ENCODE measurements at regions not wholly inside any gene's neighbourhood (a gene's known extent, or its start where the extent isn't known, plus 50 kb on each side); places are given as distances from the start of the nearest gene placed in this dataset.

- no peaks in the 10 kb centered on the region for H3K27me3 ChIP-seq (ENCODE audit: control insufficient read depth, insufficient read depth, low read length)
- ChIA-PET POLR2A (no interaction called here), CTCF (no interaction called here)
- DNase-seq (ENCODE audit: low read depth, low spot score) (no peak), ATAC-seq (no peak)
- intact Hi-C loops (cut with micrococcal nuclease; ENCODE audit: unreplicated experiment) (no loop called here), in situ Hi-C loops (cut with HindIII; ENCODE audit: low pct_unique_long_range_greater_than_20kb, low sequenced_read_pairs) (no loop called here)
- no peaks in the 10 kb centered on the region for H3K4me1 ChIP-seq (ENCODE audit: control insufficient read depth, insufficient read depth, low read length)
- H3K27ac ChIP-seq (ENCODE audit: low read length) = no peak overlapping the region
- TF ChIP-seq CTCF (IDR thresholded peaks at IDR 0.05) (no peak), SIN3A (IDR thresholded peaks at IDR 0.05; ENCODE audit: borderline replicate concordance, insufficient read depth, low read depth, low read length) (no peak), REST (IDR thresholded peaks at IDR 0.05; ENCODE audit: insufficient read depth in 1 of 2, low read depth in 2 of 2, low read length in 1 of 2) (no peak), POLR2AphosphoS5 (IDR thresholded peaks at IDR 0.05; ENCODE audit: low read depth, low read length) (no peak), TCF7L2 (IDR thresholded peaks at IDR 0.05; ENCODE audit: low read depth, low read length) (no peak)
- no peak overlapping the region for H3K4me3 ChIP-seq (ENCODE audit: low read depth in 2 of 2, low read length in 2 of 2)
- H3K9me3 ChIP-seq (ENCODE audit: control insufficient read depth, insufficient read depth, low read depth, low read length) = no peaks in the 10 kb centered on the region
- H3K36me3 ChIP-seq (ENCODE audit: control insufficient read depth, insufficient read depth, low read length) = no peaks in the 10 kb centered on the region
- BruUV-seq (replicated peaks) = no TSS peak
Measured at GRCh38 chr2:17052001-17052400, 386.4 kb upstream of the CYRIA start.

- Histone ChIP-seq H3K36me3 (ENCODE audit: control insufficient read depth, insufficient read depth, low read length) (no peaks in the 10 kb centered on the region), H3K27me3 (ENCODE audit: control insufficient read depth, insufficient read depth, low read length) (no peaks in the 10 kb centered on the region), H3K9me3 (ENCODE audit: control insufficient read depth, insufficient read depth, low read depth, low read length) (no peaks in the 10 kb centered on the region), H3K4me3 (ENCODE audit: low read depth in 2 of 2, low read length in 2 of 2) (no peak overlapping the region), H3K4me1 (ENCODE audit: control insufficient read depth, insufficient read depth, low read length) (no peaks in the 10 kb centered on the region), H3K27ac (ENCODE audit: low read length) (no peak overlapping the region)
- CTCF ChIA-PET = no interaction called here
- intact Hi-C loops (cut with micrococcal nuclease; ENCODE audit: unreplicated experiment) (no loop called here), in situ Hi-C loops (cut with HindIII; ENCODE audit: low pct_unique_long_range_greater_than_20kb, low sequenced_read_pairs) (no loop called here)
- BruUV-seq (replicated peaks) = no TSS peak
- POLR2A ChIA-PET = no interaction called here
- DNase-seq (ENCODE audit: low read depth, low spot score) = no peak
- no peak for ATAC-seq
- TF ChIP-seq REST (IDR thresholded peaks at IDR 0.05; ENCODE audit: insufficient read depth in 1 of 2, low read depth in 2 of 2, low read length in 1 of 2) (no peak), POLR2AphosphoS5 (IDR thresholded peaks at IDR 0.05; ENCODE audit: low read depth, low read length) (no peak), CTCF (IDR thresholded peaks at IDR 0.05) (no peak), TCF7L2 (IDR thresholded peaks at IDR 0.05; ENCODE audit: low read depth, low read length) (no peak), SIN3A (IDR thresholded peaks at IDR 0.05; ENCODE audit: borderline replicate concordance, insufficient read depth, low read depth, low read length) (no peak)
Measured at GRCh38 chr2:17051538-17051937, 385.9 kb upstream of the CYRIA start.

All from Panc1 (cell line).